ENCODE measurements at regions not wholly inside any gene's neighbourhood (a gene's known extent, or its start where the extent isn't known, plus 50 kb on each side); places are given as distances from the start of the nearest gene placed in this dataset.
A peak's percentile ranks its signal among the peaks of the same experiment; 100 is the strongest.

DNA sequence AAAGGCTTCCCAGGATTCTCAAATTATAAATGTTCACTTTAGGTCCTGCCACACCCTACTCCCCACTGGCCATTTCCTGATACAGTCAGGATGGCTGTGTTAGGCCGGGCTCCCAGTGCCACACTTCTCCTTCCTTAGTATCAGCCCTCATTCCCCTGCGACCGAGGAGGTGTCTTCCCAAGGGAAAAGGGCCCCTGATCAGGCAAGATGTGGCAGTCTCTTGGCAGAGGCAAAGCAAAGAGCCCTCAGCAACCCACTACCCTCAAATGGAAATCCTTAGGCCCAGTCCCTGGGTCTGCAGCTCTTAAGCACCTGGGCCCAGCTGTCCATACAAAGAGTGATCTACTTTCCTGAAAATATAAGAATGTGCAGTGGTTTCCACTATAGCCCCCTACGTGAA is 96.5 kb upstream of the VASH1 start:
- H3K9ac ChIP-seq (ENCODE audit: low read depth, low read length) = no peak overlapping the region
- no peaks in the 10 kb centered on the region for H3K9me3 ChIP-seq (ENCODE audit: control insufficient read depth, insufficient read depth, low read length)
- no peaks in the 10 kb centered on the region for H3K27me3 ChIP-seq (ENCODE audit: control insufficient read depth, insufficient read depth, low read length)
- H3K4me3 ChIP-seq (ENCODE audit: low read depth, low read length) = no peak overlapping the region
- H3K4me1 ChIP-seq (ENCODE audit: control insufficient read depth, insufficient read depth, low read length) = no peaks in the 10 kb centered on the region
- no peaks in the 10 kb centered on the region for H3K36me3 ChIP-seq (ENCODE audit: control insufficient read depth, insufficient read depth, low read length)
- H3K27ac ChIP-seq (ENCODE audit: low read depth, low read length) = no peak overlapping the region

DNA sequence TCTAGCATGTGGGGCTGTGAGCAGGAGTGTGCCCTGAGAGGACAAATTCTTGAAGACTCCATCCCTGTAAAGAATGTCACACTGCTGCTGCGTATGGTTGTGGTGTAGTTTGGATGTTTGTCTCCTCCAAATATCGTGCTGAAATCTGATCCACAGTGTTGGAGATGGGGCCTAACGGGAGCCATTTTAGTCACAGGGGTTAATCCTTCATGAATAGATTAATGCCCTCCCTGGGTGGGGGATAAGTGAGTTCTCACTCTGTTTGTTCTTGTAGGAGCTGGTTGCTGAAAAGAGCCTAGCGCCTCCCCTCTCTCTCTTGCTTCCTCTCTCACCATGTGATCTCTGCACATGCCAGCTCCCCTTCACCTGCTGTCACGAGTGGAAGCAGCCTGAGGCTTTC is 94.5 kb upstream of the VASH1 start:
- no peaks in the 10 kb centered on the region for H3K9me3 ChIP-seq (ENCODE audit: control insufficient read depth, insufficient read depth, low read length)
- H3K4me1 ChIP-seq (ENCODE audit: control insufficient read depth, insufficient read depth, low read length) = no peaks in the 10 kb centered on the region
- no peaks in the 10 kb centered on the region for H3K36me3 ChIP-seq (ENCODE audit: control insufficient read depth, insufficient read depth, low read length)
- H3K27ac ChIP-seq (ENCODE audit: low read depth, low read length) = peak overlapping the region; percentile 11
- no peaks in the 10 kb centered on the region for H3K27me3 ChIP-seq (ENCODE audit: control insufficient read depth, insufficient read depth, low read length)
- no peak overlapping the region for H3K4me3 ChIP-seq (ENCODE audit: low read depth, low read length)
- no peak overlapping the region for H3K9ac ChIP-seq (ENCODE audit: low read depth, low read length)

DNA sequence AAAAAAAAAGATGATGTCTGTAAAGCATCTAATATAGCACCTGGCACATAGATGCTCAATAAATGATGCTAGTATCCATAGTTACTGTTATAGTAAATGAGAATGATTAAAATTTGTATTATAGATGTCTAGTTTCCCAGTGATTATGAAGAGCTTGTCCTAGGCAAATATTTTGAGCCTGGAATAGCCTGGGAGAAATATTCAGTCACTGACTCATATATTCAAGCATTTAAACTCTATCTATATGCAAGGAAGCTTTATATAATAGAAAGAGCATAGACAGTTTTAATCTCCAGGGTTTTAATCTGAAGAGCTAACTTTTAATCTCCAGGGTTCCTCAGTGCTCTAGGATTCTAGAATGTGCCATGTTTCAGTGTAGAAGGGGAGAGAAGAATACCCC is 91.5 kb upstream of the VASH1 start:
- H3K36me3 ChIP-seq (ENCODE audit: control insufficient read depth, insufficient read depth, low read length) = no peaks in the 10 kb centered on the region
- no peaks in the 10 kb centered on the region for H3K9me3 ChIP-seq (ENCODE audit: control insufficient read depth, insufficient read depth, low read length)
- no peak overlapping the region for H3K4me3 ChIP-seq (ENCODE audit: low read depth, low read length)
- no peaks in the 10 kb centered on the region for H3K27me3 ChIP-seq (ENCODE audit: control insufficient read depth, insufficient read depth, low read length)
- no peaks in the 10 kb centered on the region for H3K4me1 ChIP-seq (ENCODE audit: control insufficient read depth, insufficient read depth, low read length)
- H3K9ac ChIP-seq (ENCODE audit: low read depth, low read length) = no peak overlapping the region
- H3K27ac ChIP-seq (ENCODE audit: low read depth, low read length) = no peak overlapping the region

DNA sequence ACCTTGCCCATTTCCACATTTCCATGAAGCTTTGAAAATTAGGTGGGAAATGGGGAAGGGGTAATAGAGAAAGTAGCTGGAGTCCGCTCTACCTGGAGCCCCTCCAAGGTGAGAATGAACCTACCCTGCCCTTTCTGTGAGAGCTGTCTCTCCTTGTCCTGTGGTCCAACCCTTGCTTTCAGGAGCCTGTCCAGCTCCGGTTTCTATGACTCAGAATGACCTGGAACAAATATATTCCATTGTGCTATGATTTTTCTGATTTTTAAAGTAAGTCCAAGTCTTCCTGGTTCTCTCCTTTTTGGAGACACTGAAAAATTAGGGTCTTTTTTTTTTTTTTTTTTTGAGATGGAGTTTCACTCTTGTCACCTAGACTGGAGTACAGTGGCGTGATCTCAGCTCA is 89.1 kb upstream of the VASH1 start:
- Histone ChIP-seq H3K27ac (ENCODE audit: low read depth, low read length) (no peak overlapping the region), H3K27me3 (ENCODE audit: control insufficient read depth, insufficient read depth, low read length) (no peaks in the 10 kb centered on the region), H3K36me3 (ENCODE audit: control insufficient read depth, insufficient read depth, low read length) (no peaks in the 10 kb centered on the region), H3K4me3 (ENCODE audit: low read depth, low read length) (no peak overlapping the region), H3K4me1 (ENCODE audit: control insufficient read depth, insufficient read depth, low read length) (no peaks in the 10 kb centered on the region), H3K9me3 (ENCODE audit: control insufficient read depth, insufficient read depth, low read length) (no peaks in the 10 kb centered on the region), H3K9ac (ENCODE audit: low read depth, low read length) (no peak overlapping the region)

DNA sequence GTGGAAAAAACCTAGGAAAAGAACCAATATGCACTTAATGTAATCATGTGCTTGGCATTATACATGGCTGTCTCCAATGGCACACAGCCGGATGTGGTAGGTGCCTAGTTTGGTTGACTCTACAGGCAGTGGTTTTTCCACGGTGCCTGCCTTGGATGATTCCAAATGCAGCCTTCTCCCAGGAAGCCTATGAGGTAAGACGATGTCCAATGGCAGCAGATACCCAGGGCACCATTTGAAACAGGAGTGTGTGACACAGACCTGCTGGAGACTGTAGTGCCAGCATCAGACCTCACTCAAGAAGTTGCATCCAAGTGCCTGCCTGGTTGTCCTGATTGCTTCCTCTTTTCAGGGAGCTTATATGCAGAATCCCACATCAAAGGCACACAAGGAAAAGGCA is 88.0 kb upstream of the VASH1 start:
- Histone ChIP-seq H3K4me3 (ENCODE audit: low read depth, low read length) (no peak overlapping the region), H3K4me1 (ENCODE audit: control insufficient read depth, insufficient read depth, low read length) (no peaks in the 10 kb centered on the region), H3K27ac (ENCODE audit: low read depth, low read length) (no peak overlapping the region), H3K9ac (ENCODE audit: low read depth, low read length) (no peak overlapping the region), H3K27me3 (ENCODE audit: control insufficient read depth, insufficient read depth, low read length) (no peaks in the 10 kb centered on the region), H3K36me3 (ENCODE audit: control insufficient read depth, insufficient read depth, low read length) (no peaks in the 10 kb centered on the region), H3K9me3 (ENCODE audit: control insufficient read depth, insufficient read depth, low read length) (no peaks in the 10 kb centered on the region)

DNA sequence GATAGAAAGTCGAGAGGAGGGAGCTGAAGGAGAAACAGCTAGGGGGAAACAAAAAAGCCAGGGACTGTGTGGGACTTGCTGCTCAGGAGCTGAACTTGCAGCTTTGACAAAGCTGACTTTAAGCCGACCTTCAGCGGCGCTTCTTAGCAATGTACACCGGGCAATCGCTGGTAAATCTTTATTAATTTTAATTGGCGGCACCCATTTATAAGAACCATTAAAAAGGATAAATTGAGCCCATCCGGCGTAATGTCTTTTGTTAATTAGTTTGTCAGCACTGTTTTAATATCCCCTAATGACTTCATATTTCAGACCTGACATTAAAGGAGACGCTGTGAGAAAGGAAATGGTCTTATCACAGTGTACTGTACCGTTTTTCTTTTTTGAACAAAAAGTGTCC is 86.2 kb upstream of the VASH1 start:
- Histone ChIP-seq H3K9ac (ENCODE audit: low read depth, low read length) (no peak overlapping the region), H3K4me3 (ENCODE audit: low read depth, low read length) (no peak overlapping the region), H3K4me1 (ENCODE audit: control insufficient read depth, insufficient read depth, low read length) (no peaks in the 10 kb centered on the region), H3K36me3 (ENCODE audit: control insufficient read depth, insufficient read depth, low read length) (no peaks in the 10 kb centered on the region), H3K9me3 (ENCODE audit: control insufficient read depth, insufficient read depth, low read length) (no peaks in the 10 kb centered on the region), H3K27ac (ENCODE audit: low read depth, low read length) (no peak overlapping the region), H3K27me3 (ENCODE audit: control insufficient read depth, insufficient read depth, low read length) (no peaks in the 10 kb centered on the region)

DNA sequence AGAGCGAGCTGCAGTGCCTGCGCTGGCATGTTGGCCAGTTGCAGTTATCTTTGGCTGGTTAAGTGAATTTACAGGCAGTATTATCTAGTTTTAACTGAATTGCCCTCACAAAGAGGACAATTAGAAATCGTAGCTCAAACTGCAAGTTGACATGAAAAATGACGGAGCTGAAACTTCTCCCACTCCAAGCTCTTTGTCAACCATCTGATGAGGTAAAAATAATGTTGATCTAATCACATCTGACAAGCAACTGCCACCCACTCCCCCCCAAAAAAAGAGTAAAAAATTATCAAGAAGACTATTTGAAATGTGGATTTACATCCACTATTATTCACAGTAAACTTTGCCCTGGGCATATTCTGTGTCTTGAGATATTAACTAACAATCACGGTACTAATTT is 84.7 kb upstream of the VASH1 start:
- no peaks in the 10 kb centered on the region for H3K4me1 ChIP-seq (ENCODE audit: control insufficient read depth, insufficient read depth, low read length)

DNA sequence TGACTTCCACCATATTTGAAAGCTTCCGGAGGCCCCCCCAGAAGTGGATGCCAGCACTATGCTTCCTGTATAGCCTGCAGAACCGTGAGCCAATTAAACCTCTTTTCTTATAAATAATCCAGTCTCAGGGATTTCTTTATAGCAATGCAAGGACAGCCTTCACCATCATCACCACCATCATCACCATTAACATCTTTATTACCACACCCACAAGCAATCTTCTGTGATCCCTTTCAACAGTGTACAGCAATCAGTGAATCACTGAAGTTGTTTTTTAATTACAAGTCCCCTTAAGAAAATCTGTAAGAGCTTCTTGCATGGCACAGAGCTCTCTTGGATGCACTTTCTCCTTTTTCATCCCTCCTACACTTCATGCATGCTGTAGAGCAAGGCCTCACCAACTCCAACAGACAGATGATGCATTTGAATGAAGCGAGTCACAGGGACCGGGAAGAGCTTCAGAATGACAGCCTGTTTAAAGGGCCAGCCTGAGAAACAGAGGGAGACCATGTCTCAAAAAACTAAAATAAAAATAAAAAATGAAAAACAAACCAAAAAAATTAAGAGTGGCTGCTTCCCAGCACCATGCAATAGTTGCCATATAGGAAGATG is 83.6 kb upstream of the VASH1 start:
- Histone ChIP-seq H3K4me1 (ENCODE audit: control insufficient read depth, insufficient read depth, low read length) (no peaks in the 10 kb centered on the region), H3K9me3 (ENCODE audit: control insufficient read depth, insufficient read depth, low read length) (peaks cover 17% of the 10 kb centered on the region), H3K27ac (ENCODE audit: low read depth, low read length) (no peak overlapping the region)

More for the DNA sequence above, 84.7 kb upstream of the VASH1 start:
- no peak overlapping the region for H3K4me3 ChIP-seq (ENCODE audit: low read depth, low read length)
- no peak overlapping the region for H3K9ac ChIP-seq (ENCODE audit: low read depth, low read length)
- no peak overlapping the region for H3K27ac ChIP-seq (ENCODE audit: low read depth, low read length)
- no peaks in the 10 kb centered on the region for H3K36me3 ChIP-seq (ENCODE audit: control insufficient read depth, insufficient read depth, low read length)
- H3K27me3 ChIP-seq (ENCODE audit: control insufficient read depth, insufficient read depth, low read length) = no peaks in the 10 kb centered on the region
- peaks cover 7% of the 10 kb centered on the region; the same call in 1 of the 2 replicates for H3K9me3 ChIP-seq (ENCODE audit: control insufficient read depth, insufficient read depth, low read length)

DNA sequence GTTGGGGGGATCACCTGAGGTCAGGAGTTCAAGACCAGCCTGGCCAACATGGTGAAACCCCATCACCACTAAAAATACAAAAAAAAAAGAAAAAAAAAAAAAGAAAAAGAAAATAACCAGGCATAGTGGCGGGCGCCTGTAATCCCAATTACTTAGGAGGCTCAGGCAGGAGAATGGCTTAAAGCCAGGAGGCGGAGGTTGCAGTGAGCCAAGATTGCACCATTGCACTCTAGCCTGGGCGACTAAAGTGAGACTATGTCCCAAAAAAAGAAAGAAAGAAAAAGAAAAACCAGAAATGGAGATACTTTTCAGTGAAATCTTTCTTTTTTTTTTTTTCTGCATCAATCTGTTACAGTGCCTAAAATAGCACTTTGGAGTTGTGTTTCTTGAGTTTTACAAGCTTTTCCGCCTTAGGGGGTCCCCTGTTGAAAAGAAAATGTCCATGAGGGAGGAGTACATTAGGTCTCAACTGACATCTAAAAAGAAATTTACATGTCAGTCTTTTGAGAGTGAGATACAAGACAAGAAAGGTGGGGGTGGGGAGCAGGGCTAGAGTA is 82.9 kb upstream of the VASH1 start:
- Histone ChIP-seq H3K4me3 (ENCODE audit: low read depth, low read length) (no peak overlapping the region), H3K27me3 (ENCODE audit: control insufficient read depth, insufficient read depth, low read length) (no peaks in the 10 kb centered on the region), H3K36me3 (ENCODE audit: control insufficient read depth, insufficient read depth, low read length) (no peaks in the 10 kb centered on the region), H3K4me1 (ENCODE audit: control insufficient read depth, insufficient read depth, low read length) (no peaks in the 10 kb centered on the region), H3K9ac (ENCODE audit: low read depth, low read length) (no peak overlapping the region), H3K27ac (ENCODE audit: low read depth, low read length) (no peak overlapping the region), H3K9me3 (ENCODE audit: control insufficient read depth, insufficient read depth, low read length) (peaks cover 17% of the 10 kb centered on the region)

More for the DNA sequence above, 83.6 kb upstream of the VASH1 start:
- Histone ChIP-seq H3K4me3 (ENCODE audit: low read depth, low read length) (no peak overlapping the region), H3K9ac (ENCODE audit: low read depth, low read length) (no peak overlapping the region), H3K27me3 (ENCODE audit: control insufficient read depth, insufficient read depth, low read length) (no peaks in the 10 kb centered on the region), H3K36me3 (ENCODE audit: control insufficient read depth, insufficient read depth, low read length) (no peaks in the 10 kb centered on the region)

DNA sequence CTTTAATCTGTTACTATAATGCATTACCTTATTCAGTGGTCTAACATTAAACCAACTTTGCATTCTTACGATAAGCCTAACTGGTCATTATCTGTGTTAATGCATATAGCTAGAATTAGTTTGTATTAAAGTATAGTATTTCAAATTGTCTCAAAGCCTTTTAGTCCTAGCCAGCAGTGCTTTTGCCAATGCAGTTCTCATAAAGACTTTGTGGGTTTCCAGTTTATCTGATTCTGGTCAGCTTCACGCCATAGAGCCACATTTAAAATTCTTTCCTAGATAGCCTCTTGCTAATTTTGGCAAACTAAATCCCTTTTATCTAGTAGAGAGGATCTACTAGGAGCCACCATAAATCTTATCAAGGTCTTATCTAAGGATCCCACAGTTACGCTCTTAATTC is 78.9 kb upstream of the VASH1 start:
- no peaks in the 10 kb centered on the region for H3K4me1 ChIP-seq (ENCODE audit: control insufficient read depth, insufficient read depth, low read length)
- no peak overlapping the region for H3K9ac ChIP-seq (ENCODE audit: low read depth, low read length)
- H3K27ac ChIP-seq (ENCODE audit: low read depth, low read length) = no peak overlapping the region
- no peaks in the 10 kb centered on the region for H3K36me3 ChIP-seq (ENCODE audit: control insufficient read depth, insufficient read depth, low read length)
- H3K4me3 ChIP-seq (ENCODE audit: low read depth, low read length) = no peak overlapping the region; the same call in 1 of the 2 replicates
- no peaks in the 10 kb centered on the region for H3K27me3 ChIP-seq (ENCODE audit: control insufficient read depth, insufficient read depth, low read length)
- peaks cover 22% of the 10 kb centered on the region for H3K9me3 ChIP-seq (ENCODE audit: control insufficient read depth, insufficient read depth, low read length)

DNA sequence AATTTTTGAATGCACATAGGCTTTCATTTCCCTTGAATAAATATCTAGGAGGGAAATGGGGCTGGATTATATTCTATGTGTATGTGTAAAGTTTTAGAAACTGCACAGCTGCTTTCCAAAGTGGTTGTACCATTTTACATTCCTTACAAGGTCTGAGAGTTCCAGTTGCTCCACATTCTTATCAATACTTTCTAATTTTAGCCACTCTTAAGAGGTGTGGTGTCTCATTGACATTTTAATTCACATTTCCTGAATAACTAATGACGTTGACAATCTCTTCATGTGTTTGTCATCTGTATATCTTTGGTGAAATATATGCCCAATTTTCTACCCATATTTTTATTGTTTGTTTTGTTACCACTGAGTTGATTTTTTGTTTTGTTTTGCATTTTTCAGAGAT is 74.6 kb upstream of the VASH1 start:
- Histone ChIP-seq H3K4me3 (ENCODE audit: low read depth, low read length) (no peak overlapping the region), H3K4me1 (ENCODE audit: control insufficient read depth, insufficient read depth, low read length) (no peaks in the 10 kb centered on the region), H3K27me3 (ENCODE audit: control insufficient read depth, insufficient read depth, low read length) (no peaks in the 10 kb centered on the region), H3K9ac (ENCODE audit: low read depth, low read length) (no peak overlapping the region), H3K27ac (ENCODE audit: low read depth, low read length) (no peak overlapping the region), H3K9me3 (ENCODE audit: control insufficient read depth, insufficient read depth, low read length) (peaks cover 14% of the 10 kb centered on the region), H3K36me3 (ENCODE audit: control insufficient read depth, insufficient read depth, low read length) (no peaks in the 10 kb centered on the region)

Measured in HUES48 (cell line).